Left lung (tissue), 4 donors: ENCODE measurements at regions not wholly inside any gene's neighbourhood (a gene's known extent, or its start where the extent isn't known, plus 50 kb on each side); places are given as distances from the start of the nearest gene placed in this dataset.

Experiments used
- ATAC-seq: fragments of 200-7000 bp; cut with Tn5 transposase; one replicate; pipeline ENCODE4 v1.9.1; 2020; ENCODE audit warnings: moderate library complexity
- DNase-seq, 4 donors: peaks; one replicate each; pipeline ENCODE4 v3.0.0-alpha.2; 2013 to 2020
- H3K27ac ChIP-seq, 2 donors: fragments of 200-600 bp; sonication (generic) in 1 of 2; one replicate each; pipeline versions ENCODE4 v1.5.0 to v1.8.0; 2020 to 2021
- H3K27me3 ChIP-seq, 2 donors: fragments of 200-600 bp; sonication (generic) in 1 of 2; one replicate each; pipeline versions ENCODE4 v1.5.0 to v1.8.0; 2020 to 2021
- H3K36me3 ChIP-seq, 2 donors: fragments of 200-600 bp; sonication (generic) in 1 of 2; one replicate each; pipeline versions ENCODE4 v1.5.0 to v1.8.0; 2020 to 2021
- H3K4me1 ChIP-seq, 2 donors: fragments of 200-600 bp; one replicate each; pipeline ENCODE4 v1.8.0; 2021
- H3K4me3 ChIP-seq, 2 donors: fragments of 200-600 bp; sonication (generic) in 1 of 2; one replicate each; pipeline versions ENCODE4 v1.5.0 to v1.8.0; 2020 to 2021; ENCODE audit warnings: mild to moderate bottlenecking in 1 of 2
- H3K9me3 ChIP-seq, 2 donors: fragments of 200-600 bp; sonication (generic) in 1 of 2; one replicate each; pipeline versions ENCODE4 v1.5.0 to v1.8.0; 2020 to 2021
- intact Hi-C, 2 donors: fragments of 100-400 bp; cut with DNase I; formaldehyde crosslinking; loops; one replicate each; pipeline versions ENCODE4 v1.11.2 to v1.14.2; 2022
- TF ChIP-seq, protein P1 (sequence below), 2 donors: fragments of 200-600 bp; sonication (generic) in 1 of 2; IDR thresholded peaks; one replicate each; pipeline versions ENCODE4 v1.5.0 to v1.8.0; 2021; ENCODE audit warnings: antibody characterized with exemption in 2 of 2
- donor health status: DM: no; HTN: yes; CAD: no.
- donor health status: DM: no; HTN: no; CAD: no.

DNA sequence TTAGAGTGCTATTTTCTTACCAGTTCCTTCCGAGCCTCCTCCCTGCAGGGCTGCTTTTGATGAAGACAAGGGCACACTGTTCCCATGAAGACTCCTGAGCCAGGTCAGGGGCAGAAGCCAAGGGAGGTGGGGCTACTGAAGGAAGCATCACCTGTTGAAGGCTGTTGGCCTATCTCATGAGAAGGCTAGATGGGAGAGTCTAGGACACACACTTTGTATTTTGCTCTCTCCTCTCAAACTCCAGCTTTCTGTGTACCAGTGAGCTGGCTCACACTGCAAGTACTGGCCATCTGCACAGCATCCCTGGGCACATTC lies 683.2 kb upstream of the ID4 start:
- no peaks in the 10 kb centered on the region for H3K27me3 ChIP-seq
- H3K36me3 ChIP-seq = no peaks in the 10 kb centered on the region
- intact Hi-C loops = no loop called here

DNA sequence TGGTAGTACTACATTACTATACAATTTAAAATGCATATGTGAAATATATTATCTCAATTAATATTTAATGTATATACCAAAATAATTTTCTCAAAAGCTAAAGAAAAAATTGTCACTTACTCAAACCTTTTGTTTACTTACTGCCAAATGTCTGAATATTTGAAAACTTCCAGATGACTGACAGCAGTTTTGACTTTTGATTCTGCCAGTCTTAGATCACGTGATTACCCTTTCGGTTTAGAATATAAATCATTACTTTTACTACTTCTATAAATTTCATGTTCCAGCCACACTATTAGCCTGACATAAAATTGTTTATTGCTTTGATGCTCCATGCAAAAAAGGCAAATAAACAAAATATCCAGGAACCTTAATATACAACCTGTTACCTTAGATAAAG lies 680.7 kb upstream of the ID4 start:
- intact Hi-C loops = no loop called here
- no peak for DNase-seq
- Histone ChIP-seq H3K27me3 (no peaks in the 10 kb centered on the region), H3K4me1 (no peaks in the 10 kb centered on the region), H3K36me3 (no peaks in the 10 kb centered on the region), H3K9me3 (no peaks in the 10 kb centered on the region), H3K4me3 (no peak overlapping the region), H3K27ac (no peak overlapping the region)
- TF ChIP-seq, protein P1, sequence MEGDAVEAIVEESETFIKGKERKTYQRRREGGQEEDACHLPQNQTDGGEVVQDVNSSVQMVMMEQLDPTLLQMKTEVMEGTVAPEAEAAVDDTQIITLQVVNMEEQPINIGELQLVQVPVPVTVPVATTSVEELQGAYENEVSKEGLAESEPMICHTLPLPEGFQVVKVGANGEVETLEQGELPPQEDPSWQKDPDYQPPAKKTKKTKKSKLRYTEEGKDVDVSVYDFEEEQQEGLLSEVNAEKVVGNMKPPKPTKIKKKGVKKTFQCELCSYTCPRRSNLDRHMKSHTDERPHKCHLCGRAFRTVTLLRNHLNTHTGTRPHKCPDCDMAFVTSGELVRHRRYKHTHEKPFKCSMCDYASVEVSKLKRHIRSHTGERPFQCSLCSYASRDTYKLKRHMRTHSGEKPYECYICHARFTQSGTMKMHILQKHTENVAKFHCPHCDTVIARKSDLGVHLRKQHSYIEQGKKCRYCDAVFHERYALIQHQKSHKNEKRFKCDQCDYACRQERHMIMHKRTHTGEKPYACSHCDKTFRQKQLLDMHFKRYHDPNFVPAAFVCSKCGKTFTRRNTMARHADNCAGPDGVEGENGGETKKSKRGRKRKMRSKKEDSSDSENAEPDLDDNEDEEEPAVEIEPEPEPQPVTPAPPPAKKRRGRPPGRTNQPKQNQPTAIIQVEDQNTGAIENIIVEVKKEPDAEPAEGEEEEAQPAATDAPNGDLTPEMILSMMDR (IDR thresholded peaks at IDR 0.05) = no peak
- no peak for ATAC-seq

More for the DNA sequence above, 683.2 kb upstream of the ID4 start:
- H3K4me3 ChIP-seq = no peak overlapping the region
- no peaks in the 10 kb centered on the region for H3K9me3 ChIP-seq
- ATAC-seq = no peak
- H3K27ac ChIP-seq = peak overlapping the region in 1 of 2 donors; percentile 58
- no peak for DNase-seq
- TF ChIP-seq, protein P1 (IDR thresholded peaks at IDR 0.05) = no peak
- no peaks in the 10 kb centered on the region for H3K4me1 ChIP-seq

DNA sequence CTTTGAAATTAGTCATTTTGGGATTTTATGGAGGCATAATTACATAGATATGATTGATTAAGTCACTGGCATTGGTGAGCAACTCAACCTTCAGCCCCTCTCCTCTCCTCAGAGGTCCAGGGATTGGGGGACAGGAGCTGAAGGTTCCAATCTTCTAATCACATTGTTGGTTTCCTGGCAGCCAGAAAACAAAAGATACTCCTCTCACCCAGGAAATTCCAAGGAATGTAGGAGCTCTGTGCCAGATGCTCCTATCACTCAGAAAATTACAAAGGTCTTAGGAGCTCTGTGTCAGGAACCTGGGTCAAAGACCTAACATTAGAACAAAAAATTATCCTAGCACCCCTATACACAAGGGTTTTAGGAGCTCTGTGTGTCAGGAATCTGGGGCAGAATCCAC lies 679.7 kb upstream of the ID4 start:
- Histone ChIP-seq H3K4me3 (no peak overlapping the region), H3K9me3 (no peaks in the 10 kb centered on the region), H3K27me3 (no peaks in the 10 kb centered on the region), H3K27ac (no peak overlapping the region), H3K36me3 (no peaks in the 10 kb centered on the region), H3K4me1 (no peaks in the 10 kb centered on the region)
- ATAC-seq (no peak), DNase-seq (no peak)
- intact Hi-C loops = no loop called here
- TF ChIP-seq, protein P1 (IDR thresholded peaks at IDR 0.05) = no peak

DNA sequence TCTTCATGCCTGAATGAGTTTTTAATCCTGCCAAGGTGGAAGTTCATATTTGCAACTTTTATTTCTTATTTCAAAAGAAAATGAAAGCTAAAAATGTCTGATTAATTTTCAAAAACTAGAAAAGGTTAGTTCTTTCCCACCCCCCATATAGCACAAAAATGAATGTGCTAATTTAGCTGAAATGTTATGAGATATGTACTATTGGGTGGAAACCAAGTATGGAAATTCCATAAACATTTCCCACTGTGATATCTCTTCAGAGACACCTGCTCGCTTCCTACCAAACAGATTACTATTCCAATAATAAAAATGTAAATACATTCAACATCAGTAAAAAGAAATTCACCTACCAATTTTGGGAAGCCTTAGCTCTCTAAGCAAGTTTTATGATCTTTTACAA lies 678.6 kb upstream of the ID4 start:
- Histone ChIP-seq H3K4me3 (no peak overlapping the region), H3K27me3 (no peaks in the 10 kb centered on the region), H3K4me1 (no peaks in the 10 kb centered on the region), H3K27ac (no peak overlapping the region), H3K9me3 (no peaks in the 10 kb centered on the region), H3K36me3 (no peaks in the 10 kb centered on the region)
- ATAC-seq (no peak), DNase-seq (no peak)
- TF ChIP-seq, protein P1 (IDR thresholded peaks at IDR 0.05) = no peak
- intact Hi-C loops = no loop called here

DNA sequence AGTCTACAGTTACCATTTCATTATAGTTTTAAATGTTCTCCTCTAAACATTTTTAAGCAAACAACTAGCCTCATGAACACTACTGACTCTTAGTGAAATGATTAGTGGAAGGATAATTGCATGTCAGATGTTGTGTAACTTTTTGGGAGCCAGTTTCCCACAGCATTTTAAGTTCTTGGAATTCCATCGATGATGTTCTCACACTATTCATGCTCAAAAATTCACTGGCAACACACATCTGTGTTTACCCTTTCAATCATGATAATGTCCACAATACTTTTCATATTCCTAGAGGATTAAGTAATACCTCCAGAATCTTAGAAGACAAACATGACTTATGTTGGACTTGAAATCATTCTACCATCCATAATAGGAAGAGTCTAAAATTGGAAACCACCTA lies 678.1 kb upstream of the ID4 start:
- ATAC-seq (no peak), DNase-seq (no peak)
- TF ChIP-seq, protein P1 (IDR thresholded peaks at IDR 0.05) = no peak
- Histone ChIP-seq H3K36me3 (no peaks in the 10 kb centered on the region), H3K27ac (no peak overlapping the region), H3K9me3 (no peaks in the 10 kb centered on the region), H3K4me3 (no peak overlapping the region), H3K4me1 (no peaks in the 10 kb centered on the region), H3K27me3 (no peaks in the 10 kb centered on the region)
- intact Hi-C loops = no loop called here
